HG03095 (cell line): ENCODE measurements at regions not wholly inside any gene's neighbourhood (a gene's known extent, or its start where the extent isn't known, plus 50 kb on each side); places are given as distances from the start of the nearest gene placed in this dataset.
"Not testable (repeated sequence)": the region's sequence is repeated elsewhere in the genome, so short reads cannot be mapped to it uniquely, and the experiment has no call there.

Experiments used
- ATAC-seq: cut with Tn5 transposase; IDR thresholded peaks from one replicate; pipeline ENCODE4 v1.9.1; 2021; ENCODE audit warnings: moderate library complexity; ENCODE audit not compliant: unreplicated experiment

- no peak for ATAC-seq
These were observed 375.9 kb downstream of the DAD1 start for GRCh38 chr14:22213120-22213519.

DNA sequence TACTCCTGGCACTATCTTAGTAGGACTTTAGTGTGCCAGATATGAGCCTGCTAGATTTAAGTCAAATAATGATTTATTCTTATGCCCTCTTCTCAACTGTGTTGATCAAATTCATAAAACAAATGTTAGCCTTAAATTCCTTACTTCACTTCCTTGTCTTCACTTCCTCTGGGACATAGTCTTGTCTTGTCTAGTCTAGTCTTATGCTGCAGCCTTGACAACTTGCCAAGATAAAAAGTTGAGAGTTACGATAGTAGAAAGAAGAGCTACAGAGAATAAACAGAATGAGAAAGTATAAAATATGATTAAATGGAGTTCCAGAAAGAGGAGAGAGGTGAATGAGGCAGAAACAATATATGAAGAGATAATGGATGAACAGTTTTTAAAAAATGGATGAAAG, 378.1 kb downstream of the DAD1 start:
- ATAC-seq = no peak

GRCh38 chr14:22210026-22210425, 379.0 kb downstream of the DAD1 start:
- no peak for ATAC-seq

DNA sequence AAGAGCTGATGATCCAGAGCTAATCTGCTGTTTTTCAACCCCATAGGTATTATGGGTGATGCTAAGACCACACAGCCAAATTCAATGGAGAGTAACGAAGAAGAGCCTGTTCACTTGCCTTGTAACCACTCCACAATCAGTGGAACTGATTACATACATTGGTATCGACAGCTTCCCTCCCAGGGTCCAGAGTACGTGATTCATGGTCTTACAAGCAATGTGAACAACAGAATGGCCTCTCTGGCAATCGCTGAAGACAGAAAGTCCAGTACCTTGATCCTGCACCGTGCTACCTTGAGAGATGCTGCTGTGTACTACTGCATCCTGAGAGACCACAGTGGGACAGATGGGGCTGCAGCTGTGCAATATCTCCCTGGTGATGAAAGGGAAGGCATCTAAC, 386.0 kb downstream of the DAD1 start:
- no peak for ATAC-seq

DNA sequence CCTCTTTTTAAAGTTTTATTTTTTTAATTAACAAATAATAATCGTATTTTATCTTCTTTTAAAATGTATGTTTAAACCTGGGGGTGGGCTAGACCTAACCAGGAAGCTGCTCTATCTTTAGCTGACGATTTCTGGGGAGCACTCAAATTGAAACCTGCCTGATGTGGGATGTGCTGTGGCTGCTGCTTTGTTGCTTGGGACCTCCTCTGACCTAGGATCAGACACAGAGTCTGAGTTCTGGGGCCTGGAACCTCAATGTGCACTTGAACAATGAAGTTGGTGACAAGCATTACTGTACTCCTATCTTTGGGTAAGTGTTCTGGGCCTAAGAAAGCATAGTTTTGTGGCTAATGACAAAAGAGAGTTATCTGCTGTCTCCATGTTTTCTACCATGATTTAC, 386.7 kb downstream of the DAD1 start:
- ATAC-seq = no peak

- peak; percentile 55 for ATAC-seq
These were observed 387.9 kb downstream of the DAD1 start for GRCh38 chr14:22200977-22201605.

GRCh38 chr14:22200131-22200530, 388.9 kb downstream of the DAD1 start:
- ATAC-seq = not testable (repeated sequence)

GRCh38 chr14:22194664-22195063, 394.4 kb downstream of the DAD1 start:
- no peak for ATAC-seq

DNA sequence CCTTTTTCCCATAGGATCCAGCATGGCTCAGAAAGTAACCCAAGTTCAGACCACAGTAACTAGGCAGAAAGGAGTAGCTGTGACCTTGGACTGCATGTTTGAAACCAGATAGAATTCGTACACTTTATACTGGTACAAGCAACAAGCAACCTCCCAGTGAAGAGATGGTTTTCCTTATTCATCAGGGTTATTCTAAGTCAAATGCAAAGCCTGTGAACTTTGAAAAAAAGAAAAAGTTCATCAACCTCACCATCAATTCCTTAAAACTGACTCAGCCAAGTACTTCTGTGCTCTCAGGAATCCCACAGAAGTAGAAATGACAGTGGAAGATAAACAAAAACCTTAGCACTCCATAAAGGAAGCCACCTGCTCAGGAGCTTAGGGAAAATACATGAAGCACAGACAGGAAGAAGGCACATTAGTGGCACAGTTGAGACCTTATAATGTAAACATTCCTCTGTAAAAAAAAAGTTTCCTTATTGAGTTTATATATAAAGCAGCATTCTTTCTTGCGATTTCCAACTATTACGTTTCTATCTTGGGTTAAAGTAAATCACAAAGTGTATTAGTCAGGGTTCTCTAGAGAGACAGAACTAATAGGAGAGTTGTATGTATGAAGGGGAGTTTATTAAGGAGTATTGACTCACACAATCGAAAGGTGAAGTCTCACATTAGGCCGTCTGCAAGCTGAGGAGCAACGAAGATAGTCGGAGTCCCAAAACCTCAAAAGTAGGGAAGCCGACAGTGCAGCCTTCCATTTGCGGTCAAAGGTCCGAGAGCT, 398.4 kb downstream of the DAD1 start:
- ATAC-seq = no peak

DNA sequence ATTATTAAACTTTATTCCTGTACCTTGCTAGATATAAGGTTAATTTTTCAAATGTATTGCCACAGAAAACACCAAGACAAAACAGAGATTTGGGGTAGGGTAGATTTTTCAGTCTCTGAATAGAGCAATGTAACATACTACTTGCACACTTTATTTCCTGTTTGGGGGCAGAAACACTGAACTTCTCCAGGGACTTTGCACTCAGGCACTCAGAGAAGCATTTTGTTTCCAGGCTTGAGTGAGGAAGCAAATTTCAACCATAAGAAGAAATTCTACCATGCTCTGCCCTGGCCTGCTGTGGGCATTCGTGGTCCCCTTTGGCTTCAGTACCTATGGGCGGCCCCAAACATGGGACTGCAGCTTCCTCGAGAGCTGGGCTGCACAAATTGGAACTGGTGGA, 399.1 kb downstream of the DAD1 start:
- ATAC-seq = no peak

DNA sequence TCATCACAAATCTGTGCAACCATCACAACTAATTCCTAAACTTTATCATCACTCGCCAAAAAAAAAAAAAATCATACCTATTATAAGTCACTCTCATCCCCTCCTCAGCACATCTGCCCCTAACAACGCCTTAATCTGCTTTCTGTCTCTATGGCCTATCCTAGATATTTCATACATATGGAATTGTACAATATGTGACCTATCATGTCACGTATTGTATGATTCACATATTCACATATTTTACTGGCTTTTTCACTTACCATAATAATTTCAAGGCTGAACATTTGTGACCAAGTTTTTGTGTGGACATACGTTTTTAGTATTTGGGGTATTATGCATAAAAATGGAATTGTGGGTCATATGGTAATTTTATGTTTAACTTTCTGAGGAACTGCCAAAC, 400.7 kb downstream of the DAD1 start:
- ATAC-seq = no peak

- no peak for ATAC-seq
These were observed 403.2 kb downstream of the DAD1 start for GRCh38 chr14:22185789-22186188.

GRCh38 chr14:22185191-22185590, 403.8 kb downstream of the DAD1 start:
- no peak for ATAC-seq

DNA sequence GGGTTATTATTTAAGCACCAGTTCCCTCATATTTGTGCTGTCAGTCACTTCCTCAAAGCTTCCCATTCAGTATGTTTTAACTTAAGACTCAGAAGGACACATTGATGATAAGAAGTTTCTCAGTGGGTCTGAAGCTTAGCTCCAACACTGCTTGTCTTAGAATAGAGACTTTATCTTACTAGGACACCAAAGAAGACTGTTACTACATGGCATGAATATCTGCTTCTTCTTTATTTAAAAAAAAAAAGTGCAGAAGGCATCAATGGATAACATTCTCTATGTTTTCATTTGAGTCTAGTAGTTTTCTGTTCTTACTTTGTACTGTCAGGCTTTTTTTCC, 404.2 kb downstream of the DAD1 start:
- no peak for ATAC-seq

- no peak for ATAC-seq
These were observed 404.7 kb downstream of the DAD1 start for GRCh38 chr14:22184157-22184829.

GRCh38 chr14:22180045-22180444, 409.0 kb downstream of the DAD1 start:
- no peak for ATAC-seq

DNA sequence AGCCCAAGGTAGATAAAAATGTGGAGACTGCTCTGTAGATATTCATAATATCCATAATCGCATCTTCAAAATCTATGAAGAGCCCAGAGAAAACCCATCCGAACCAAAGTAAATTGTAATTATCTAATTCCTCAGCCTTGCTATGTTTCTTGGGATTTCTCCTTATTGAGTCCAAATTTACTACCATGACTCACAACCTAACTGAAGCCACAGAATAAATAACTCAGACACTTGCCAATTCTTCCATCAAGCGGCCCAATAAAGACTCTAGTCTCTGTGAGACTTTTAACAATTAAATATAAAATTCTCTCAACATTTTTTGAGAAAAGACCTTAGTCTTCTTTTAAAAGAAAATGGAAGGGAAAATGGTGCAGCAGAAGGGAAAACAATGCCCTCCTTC, 409.8 kb downstream of the DAD1 start:
- no peak for ATAC-seq

- no peak for ATAC-seq
These were observed 410.6 kb downstream of the DAD1 start for GRCh38 chr14:22178333-22178839.

DNA sequence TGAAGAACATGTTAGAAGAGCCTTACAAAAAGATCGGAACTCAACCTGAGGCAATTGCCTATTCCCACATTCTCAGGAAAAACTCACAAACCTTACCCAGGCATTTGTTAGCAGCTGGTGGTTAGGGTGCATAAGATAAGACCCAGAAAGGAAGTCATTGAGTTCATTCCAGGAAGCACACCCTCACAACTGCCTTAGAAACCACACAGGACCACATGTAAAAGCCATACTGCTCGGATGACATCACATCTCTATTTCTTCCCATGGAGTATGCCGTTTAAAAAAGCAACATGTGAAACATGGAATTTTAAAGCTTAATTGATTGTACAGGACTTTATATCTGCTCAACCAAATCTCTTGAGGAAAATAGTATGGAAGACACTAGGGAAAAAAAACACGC, 411.2 kb downstream of the DAD1 start:
- no peak for ATAC-seq

DNA sequence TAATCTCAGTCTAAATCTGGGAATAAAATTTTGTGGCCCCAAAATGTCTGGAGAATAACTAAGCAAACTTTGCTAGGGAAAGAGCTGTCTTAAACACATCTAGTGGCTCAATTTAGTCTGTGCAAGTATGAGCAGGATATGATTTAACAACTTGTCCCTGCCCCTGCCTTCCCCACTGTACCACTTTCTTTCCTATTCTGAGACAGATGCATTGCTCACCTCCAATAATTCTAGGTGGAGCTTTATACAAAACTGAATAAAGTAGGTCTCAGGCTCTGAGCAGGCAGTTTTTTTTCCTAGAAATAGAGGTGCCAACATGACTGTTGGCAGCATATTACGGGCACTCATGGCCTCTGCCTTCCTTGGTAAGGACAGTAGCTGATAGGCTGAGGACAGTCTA, 412.1 kb downstream of the DAD1 start:
- ATAC-seq = no peak

DNA sequence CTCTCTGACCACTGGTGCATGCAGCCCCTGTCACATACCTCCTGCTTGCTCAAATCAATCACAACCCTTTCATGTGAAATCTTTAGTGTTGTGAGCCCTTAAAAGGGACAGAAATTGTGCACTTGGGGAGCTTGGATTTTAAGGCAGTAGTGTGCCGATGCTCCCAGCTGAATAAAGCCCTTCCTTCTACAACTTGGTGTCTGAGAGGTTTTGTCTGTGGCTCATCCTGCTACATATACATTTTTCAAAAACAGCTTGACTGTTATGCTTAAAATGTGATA, 413.8 kb downstream of the DAD1 start:
- ATAC-seq = not testable (repeated sequence)
